Tibial nerve (tissue), 4 donors: ENCODE measurements at regions not wholly inside any gene's neighbourhood (a gene's known extent, or its start where the extent isn't known, plus 50 kb on each side); places are given as distances from the start of the nearest gene placed in this dataset.

Source experiments
- DNase-seq, 2 donors: peaks; one replicate each; pipeline ENCODE4 v3.0.0-alpha.2; 2019; ENCODE audit warnings: low spot score in 2 of 2
- H3K27ac ChIP-seq, 4 donors: fragments of 200-600 bp; sonication (generic) in 3 of 4; one replicate each; pipeline ENCODE4 v1.5.1; 2017 to 2019; ENCODE audit warnings: mild to moderate bottlenecking in 1 of 4
- H3K27me3 ChIP-seq, 2 donors: fragments of 200-600 bp; sonication (generic) in 1 of 2; one replicate each; pipeline versions ENCODE4 v1.5.1 to v1.6.0; 2017 to 2019
- H3K36me3 ChIP-seq, 3 donors: fragments of 200-600 bp; sonication (generic); one replicate each; pipeline ENCODE4 v1.5.1; 2018 to 2019
- H3K4me1 ChIP-seq, 4 donors: fragments of 200-600 bp; sonication (generic) in 3 of 4; one replicate each; pipeline ENCODE4 v1.5.1; 2017 to 2019
- H3K4me3 ChIP-seq, 4 donors: fragments of 200-600 bp; sonication (generic) in 3 of 4; one replicate each; pipeline ENCODE4 v1.5.1; 2017 to 2019; ENCODE audit warnings: mild to moderate bottlenecking in 1 of 4, moderate library complexity in 1 of 4
- H3K9me3 ChIP-seq, 4 donors: fragments of 200-600 bp; sonication (generic) in 3 of 4; one replicate each; pipeline ENCODE4 v1.5.1; 2017 to 2019
- EP300 ChIP-seq, 2 donors: sonication (generic); formaldehyde crosslinking; IDR thresholded peaks; one replicate each; pipeline ENCODE4 v1.6.1; 2017; ENCODE audit warnings: antibody characterized with exemption in 2 of 2, mild to moderate bottlenecking in 1 of 2
- POLR2A ChIP-seq, 2 donors: fragments of 450-650 bp; IDR thresholded peaks; one replicate each; pipeline ENCODE4 v1.6.1; 2017; ENCODE audit warnings: antibody characterized with exemption in 2 of 2, mild to moderate bottlenecking in 2 of 2, moderate library complexity in 2 of 2
- WGBS, 2 donors: methylation state at CpG; one replicate each; pipeline ENCODE4 v1.1.5; 2018; 5-methylcytosine and 5-hydroxymethylcytosine counted together
- TF ChIP-seq, protein P1 (sequence below), 5 experiments: fragments of 200-600 bp in 3 of 5; fragments of 450-650 bp in 2 of 5; sonication (generic) in 3 of 5; IDR thresholded peaks; one replicate each; pipeline ENCODE4 v1.5.1; 2016 to 2019; ENCODE audit warnings: antibody characterized with exemption in 5 of 5, mild to moderate bottlenecking in 3 of 5, moderate library complexity in 2 of 5

DNA sequence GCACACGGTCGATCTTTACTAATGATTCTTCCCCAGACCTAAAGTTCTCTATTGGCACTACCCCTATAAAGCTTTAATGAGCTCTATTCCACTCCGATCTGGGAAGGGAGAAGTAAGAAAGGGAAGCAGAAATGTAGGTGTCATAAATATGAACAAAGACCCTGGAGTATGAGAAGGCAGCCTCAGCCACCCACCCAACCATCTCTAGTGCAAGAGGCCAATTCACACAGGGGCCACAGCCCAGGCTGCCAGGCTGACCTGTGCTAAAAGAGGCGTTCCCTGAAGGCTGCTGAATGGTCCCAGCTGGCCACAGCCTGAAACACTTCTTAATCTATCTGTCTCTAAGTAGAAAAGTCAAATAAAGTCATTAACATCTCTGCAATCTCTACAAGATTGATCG lies 60.1 kb upstream of the ACTR3 start:
- H3K4me1 ChIP-seq, result peaks cover 0 to 17% (median 0%) of the 10 kb centered on the region in 4 donors
- DNase-seq, result no peak
- TF ChIP-seq EP300 (IDR thresholded peaks at IDR 0.05) (no peak), POLR2A (IDR thresholded peaks at IDR 0.05) (no peak)
- TF ChIP-seq, protein P1, sequence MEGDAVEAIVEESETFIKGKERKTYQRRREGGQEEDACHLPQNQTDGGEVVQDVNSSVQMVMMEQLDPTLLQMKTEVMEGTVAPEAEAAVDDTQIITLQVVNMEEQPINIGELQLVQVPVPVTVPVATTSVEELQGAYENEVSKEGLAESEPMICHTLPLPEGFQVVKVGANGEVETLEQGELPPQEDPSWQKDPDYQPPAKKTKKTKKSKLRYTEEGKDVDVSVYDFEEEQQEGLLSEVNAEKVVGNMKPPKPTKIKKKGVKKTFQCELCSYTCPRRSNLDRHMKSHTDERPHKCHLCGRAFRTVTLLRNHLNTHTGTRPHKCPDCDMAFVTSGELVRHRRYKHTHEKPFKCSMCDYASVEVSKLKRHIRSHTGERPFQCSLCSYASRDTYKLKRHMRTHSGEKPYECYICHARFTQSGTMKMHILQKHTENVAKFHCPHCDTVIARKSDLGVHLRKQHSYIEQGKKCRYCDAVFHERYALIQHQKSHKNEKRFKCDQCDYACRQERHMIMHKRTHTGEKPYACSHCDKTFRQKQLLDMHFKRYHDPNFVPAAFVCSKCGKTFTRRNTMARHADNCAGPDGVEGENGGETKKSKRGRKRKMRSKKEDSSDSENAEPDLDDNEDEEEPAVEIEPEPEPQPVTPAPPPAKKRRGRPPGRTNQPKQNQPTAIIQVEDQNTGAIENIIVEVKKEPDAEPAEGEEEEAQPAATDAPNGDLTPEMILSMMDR (IDR thresholded peaks at IDR 0.05), result no peak
- H3K9me3 ChIP-seq, result no peaks in the 10 kb centered on the region
- no peaks in the 10 kb centered on the region for H3K36me3 ChIP-seq
- H3K27me3 ChIP-seq, result no peaks in the 10 kb centered on the region
- no peak overlapping the region for H3K4me3 ChIP-seq
- 69 to 76% methylated on average over 4 to 5 of the region's 5 CpGs for WGBS, 2 donors
- no peak overlapping the region for H3K27ac ChIP-seq

DNA sequence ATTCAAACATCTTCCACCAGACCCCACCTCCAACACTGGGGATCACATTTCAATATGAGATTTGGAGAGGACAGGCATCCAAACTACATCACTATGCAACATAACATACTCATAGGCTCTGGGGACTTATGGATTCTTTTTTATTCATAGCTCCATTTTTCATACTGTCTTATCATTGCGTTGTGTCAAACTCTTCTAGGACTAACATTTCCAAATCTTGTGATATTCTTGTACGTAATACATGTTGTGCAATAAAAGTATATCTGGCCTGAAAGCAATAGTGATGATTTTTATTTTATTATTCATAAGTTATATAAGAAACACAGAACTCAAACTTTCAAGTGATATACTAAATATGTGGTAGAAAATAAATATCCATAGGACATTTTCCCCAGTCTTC lies 60.6 kb upstream of the ACTR3 start:
- H3K9me3 ChIP-seq, result no peaks in the 10 kb centered on the region
- H3K27ac ChIP-seq, result no peak overlapping the region
- H3K36me3 ChIP-seq, result no peaks in the 10 kb centered on the region
- TF ChIP-seq POLR2A (IDR thresholded peaks at IDR 0.05) (no peak), EP300 (IDR thresholded peaks at IDR 0.05) (no peak)
- TF ChIP-seq, protein P1 (IDR thresholded peaks at IDR 0.05), result no peak
- no peaks in the 10 kb centered on the region for H3K27me3 ChIP-seq
- peaks cover 0 to 17% (median 0%) of the 10 kb centered on the region in 4 donors for H3K4me1 ChIP-seq
- WGBS, 2 donors, result 93% methylated on average over 2 of the region's 2 CpGs
- no peak overlapping the region for H3K4me3 ChIP-seq
- DNase-seq, result no peak

DNA sequence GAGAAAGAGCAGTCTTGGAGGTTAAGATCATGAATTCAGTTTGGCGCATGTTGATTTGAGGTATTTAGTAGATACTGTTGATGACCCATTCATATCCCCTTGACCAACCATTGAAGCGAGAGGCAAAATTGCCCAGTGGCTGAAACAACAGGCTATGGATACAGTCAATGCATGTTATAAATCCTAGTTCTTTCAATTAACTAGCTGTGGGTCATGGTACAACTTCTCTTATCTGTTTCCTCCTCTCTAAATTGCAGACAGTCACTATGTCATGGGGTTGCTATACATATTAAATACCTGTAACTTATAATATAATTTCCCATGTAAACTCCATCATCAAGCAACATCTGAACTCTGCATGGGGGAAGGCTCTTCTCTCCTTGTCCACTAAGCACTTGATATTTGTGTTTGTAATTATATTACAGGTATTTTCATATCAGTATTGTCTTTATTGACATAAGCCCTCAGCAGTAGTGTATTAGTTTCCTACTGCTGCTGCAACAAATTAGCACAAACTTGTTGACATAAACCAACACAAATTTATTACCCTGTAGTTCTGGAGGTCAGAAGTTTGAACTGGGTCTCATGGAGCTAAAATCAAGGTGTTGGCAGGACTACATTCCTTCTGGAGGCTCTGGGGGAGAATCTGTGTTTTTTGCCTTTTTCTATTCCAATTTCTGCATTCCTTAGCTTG lies 61.7 kb upstream of the ACTR3 start:
- Histone ChIP-seq H3K27me3 (no peaks in the 10 kb centered on the region), H3K4me3 (no peak overlapping the region), H3K36me3 (no peaks in the 10 kb centered on the region), H3K27ac (no peak overlapping the region), H3K9me3 (no peaks in the 10 kb centered on the region), H3K4me1 (peaks cover 0 to 17% (median 0%) of the 10 kb centered on the region in 4 donors)
- DNase-seq, result no peak
- WGBS, 2 donors, result 98 to 100% methylated on average over 2 of the region's 2 CpGs
- TF ChIP-seq POLR2A (IDR thresholded peaks at IDR 0.05), result no peak
- TF ChIP-seq, protein P1 (IDR thresholded peaks at IDR 0.05), result no peak
- no peak for TF ChIP-seq EP300 (IDR thresholded peaks at IDR 0.05)

DNA sequence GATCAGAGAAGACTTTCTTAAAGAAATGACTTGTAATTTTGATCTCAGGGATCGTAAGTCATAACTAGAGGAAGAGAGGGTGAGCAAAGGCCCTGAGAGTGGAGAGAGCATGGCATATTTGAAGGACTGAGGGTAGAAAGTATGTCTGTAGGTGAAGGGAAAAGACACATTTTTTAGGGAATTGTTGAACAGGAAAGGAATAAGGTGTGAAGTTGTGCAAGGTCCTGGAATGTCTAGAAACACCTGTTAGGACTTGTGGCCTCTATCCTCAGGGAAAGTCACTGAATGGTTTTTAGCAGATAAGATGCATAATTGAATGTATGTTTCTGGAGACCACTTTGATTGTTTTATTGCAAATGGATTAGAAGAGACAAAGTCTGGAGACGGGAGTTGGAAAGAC lies 62.5 kb upstream of the ACTR3 start:
- Histone ChIP-seq H3K36me3 (no peaks in the 10 kb centered on the region), H3K4me3 (no peak overlapping the region), H3K27ac (no peak overlapping the region), H3K4me1 (peaks cover 0 to 17% (median 0%) of the 10 kb centered on the region in 4 donors), H3K27me3 (no peaks in the 10 kb centered on the region), H3K9me3 (no peaks in the 10 kb centered on the region)
- WGBS, 2 donors, result 89 to 92% methylated on average over 2 of the region's 2 CpGs
- no peak for DNase-seq
- TF ChIP-seq EP300 (IDR thresholded peaks at IDR 0.05) (no peak), POLR2A (IDR thresholded peaks at IDR 0.05) (no peak)
- TF ChIP-seq, protein P1 (IDR thresholded peaks at IDR 0.05), result no peak

DNA sequence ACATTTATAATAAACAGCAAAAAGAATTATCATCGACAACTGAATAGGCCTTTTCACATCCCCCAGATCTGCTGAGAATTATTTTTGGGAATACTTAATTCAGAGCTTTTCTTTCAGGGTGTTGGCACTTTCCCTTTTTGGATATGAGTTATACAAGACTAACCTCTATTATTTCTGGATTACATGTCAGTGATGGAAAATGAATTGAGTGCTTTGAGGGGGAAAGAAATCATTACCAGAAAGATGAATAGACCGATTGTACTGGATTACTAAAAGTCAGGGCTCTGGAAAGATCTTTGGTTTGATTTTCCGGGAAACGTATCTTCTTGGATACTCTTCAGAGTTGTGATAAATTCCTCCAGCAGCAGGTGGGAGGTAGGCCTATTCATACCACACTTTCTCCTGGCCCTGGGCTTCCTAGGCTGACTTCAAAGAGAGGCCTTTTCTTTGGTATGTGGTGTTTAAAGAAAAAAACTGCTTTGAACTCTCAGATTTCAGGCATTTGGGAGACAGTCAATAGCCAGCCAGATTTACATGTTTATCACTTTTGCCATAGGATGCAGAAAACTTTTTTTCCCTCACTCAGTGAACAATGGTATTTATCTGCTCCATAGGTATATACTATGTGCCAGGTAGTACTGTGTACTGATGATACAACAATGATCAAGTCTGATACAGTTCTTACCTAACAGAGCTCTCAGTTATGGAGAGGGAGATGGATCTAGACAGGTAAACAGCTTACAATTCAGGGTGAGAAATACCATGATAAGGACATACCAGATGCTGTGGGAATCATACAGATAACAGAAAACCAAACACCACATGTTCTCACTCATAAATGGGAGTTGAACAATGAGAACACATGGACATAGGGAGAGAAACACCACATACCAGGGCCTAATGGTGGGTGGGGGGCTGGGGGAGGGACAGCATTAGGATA lies 63.3 kb upstream of the ACTR3 start:
- Histone ChIP-seq H3K36me3 (no peaks in the 10 kb centered on the region), H3K9me3 (no peaks in the 10 kb centered on the region), H3K4me3 (no peak overlapping the region), H3K27me3 (no peaks in the 10 kb centered on the region), H3K27ac (peak overlapping the region in 2 of 4 donors; percentile 35 to 61), H3K4me1 (peaks cover 0 to 17% (median 0%) of the 10 kb centered on the region in 4 donors)
- no peak for DNase-seq
- WGBS, 2 donors, result 26 to 28% methylated on average over 4 of the region's 4 CpGs
- TF ChIP-seq, protein P1 (IDR thresholded peaks at IDR 0.05), result no peak
- TF ChIP-seq EP300 (IDR thresholded peaks at IDR 0.05), result no peak
- TF ChIP-seq POLR2A (IDR thresholded peaks at IDR 0.05), result no peak
